Right lobe of liver (tissue), 6 donors: ENCODE measurements at regions not wholly inside any gene's neighbourhood (a gene's known extent, or its start where the extent isn't known, plus 50 kb on each side); places are given as distances from the start of the nearest gene placed in this dataset.

Experiments used
- ATAC-seq, 4 donors: fragments of 200-7000 bp; cut with Tn5 transposase; one replicate each; pipeline ENCODE4 v1.9.1; 2020; ENCODE audit warnings: mild to moderate bottlenecking in 4 of 4, moderate library complexity in 4 of 4
- DNase-seq, 3 donors: peaks; one replicate each; pipeline ENCODE4 v3.0.0-alpha.2; 2020
- H3K27ac ChIP-seq, 3 donors: fragments of 200-600 bp; one replicate each; pipeline ENCODE4 v1.8.0; 2022
- H3K27me3 ChIP-seq, 2 donors: fragments of 200-600 bp; one replicate each; pipeline ENCODE4 v1.8.0; 2022
- H3K36me3 ChIP-seq, 4 donors: fragments of 200-600 bp; sonication (generic) in 1 of 4; one replicate each; pipeline versions ENCODE4 v1.5.1 to v1.8.0; 2017 to 2022; ENCODE audit warnings: control low read depth in 1 of 4
- H3K4me1 ChIP-seq, 4 donors: fragments of 200-600 bp; sonication (generic) in 1 of 4; one replicate each; pipeline versions ENCODE4 v1.5.1 to v1.8.0; 2017 to 2022; ENCODE audit warnings: control low read depth in 1 of 4
- H3K4me3 ChIP-seq, 3 donors: fragments of 200-600 bp; one replicate each; pipeline ENCODE4 v1.8.0; 2022
- H3K9me3 ChIP-seq, 4 donors: fragments of 200-600 bp; sonication (generic) in 1 of 4; one replicate each; pipeline versions ENCODE4 v1.5.1 to v1.8.0; 2017 to 2022; ENCODE audit warnings: control low read depth in 1 of 4
- POLR2A ChIP-seq: fragments of 450-650 bp; IDR thresholded peaks from one replicate; pipeline ENCODE4 v1.6.1; 2017; ENCODE audit warnings: antibody characterized with exemption, mild to moderate bottlenecking
- WGBS: methylation state at CpG from one replicate; pipeline ENCODE4 v1.1.6; 2018; ENCODE audit warnings: low coverage, low lambda C conversion rate; ENCODE audit not compliant: insufficient coverage; ENCODE audit errors: missing lambda C conversion rate; 5-methylcytosine and 5-hydroxymethylcytosine counted together
- intact Hi-C, 2 donors: fragments of 100-400 bp; cut with DNase I; formaldehyde crosslinking; loops; one replicate each; pipeline versions ENCODE4 v1.11.2 to v1.14.1; 2022
- TF ChIP-seq, protein P1 (sequence below), 4 donors: fragments of 200-600 bp in 3 of 4; fragments of 450-650 bp in 1 of 4; IDR thresholded peaks; one replicate each; pipeline versions ENCODE4 v1.5.1 to v1.8.0; 2016 to 2022; ENCODE audit warnings: antibody characterized with exemption in 4 of 4, mild to moderate bottlenecking in 2 of 4
- donor health status: DM: no; HTN: yes; CAD: no.
- donor health status: DM: no; HTN: no; CAD: no.
- donor health status: DM: no; HTN: no; CAD: no.
- donor health status: DM: no; HTN: yes; CAD: no.
- donor health status: DM: no; HTN: yes; CAD: no.

GRCh38 chr2:120851116-120851773, 115.6 kb downstream of the GLI2 start:
- H3K27ac ChIP-seq: no peak overlapping the region
- ATAC-seq (no peak), DNase-seq (peak in 1 of 3 donors; percentile 31)
- no peak overlapping the region for H3K4me3 ChIP-seq
- WGBS: no CpG with 5 or more reads among the region's 3 CpGs
- no peaks in the 10 kb centered on the region for H3K4me1 ChIP-seq
- no peak for TF ChIP-seq POLR2A
- TF ChIP-seq, protein P1, sequence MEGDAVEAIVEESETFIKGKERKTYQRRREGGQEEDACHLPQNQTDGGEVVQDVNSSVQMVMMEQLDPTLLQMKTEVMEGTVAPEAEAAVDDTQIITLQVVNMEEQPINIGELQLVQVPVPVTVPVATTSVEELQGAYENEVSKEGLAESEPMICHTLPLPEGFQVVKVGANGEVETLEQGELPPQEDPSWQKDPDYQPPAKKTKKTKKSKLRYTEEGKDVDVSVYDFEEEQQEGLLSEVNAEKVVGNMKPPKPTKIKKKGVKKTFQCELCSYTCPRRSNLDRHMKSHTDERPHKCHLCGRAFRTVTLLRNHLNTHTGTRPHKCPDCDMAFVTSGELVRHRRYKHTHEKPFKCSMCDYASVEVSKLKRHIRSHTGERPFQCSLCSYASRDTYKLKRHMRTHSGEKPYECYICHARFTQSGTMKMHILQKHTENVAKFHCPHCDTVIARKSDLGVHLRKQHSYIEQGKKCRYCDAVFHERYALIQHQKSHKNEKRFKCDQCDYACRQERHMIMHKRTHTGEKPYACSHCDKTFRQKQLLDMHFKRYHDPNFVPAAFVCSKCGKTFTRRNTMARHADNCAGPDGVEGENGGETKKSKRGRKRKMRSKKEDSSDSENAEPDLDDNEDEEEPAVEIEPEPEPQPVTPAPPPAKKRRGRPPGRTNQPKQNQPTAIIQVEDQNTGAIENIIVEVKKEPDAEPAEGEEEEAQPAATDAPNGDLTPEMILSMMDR (IDR thresholded peaks at IDR 0.05): no peak
- H3K36me3 ChIP-seq: no peaks in the 10 kb centered on the region
- H3K27me3 ChIP-seq: no peaks in the 10 kb centered on the region
- intact Hi-C loops: no loop called here
- no peaks in the 10 kb centered on the region for H3K9me3 ChIP-seq

- no peak for TF ChIP-seq POLR2A
- TF ChIP-seq, protein P1 (IDR thresholded peaks at IDR 0.05): no peak
- no peaks in the 10 kb centered on the region for H3K27me3 ChIP-seq
- intact Hi-C loops: no loop called here
- H3K4me1 ChIP-seq: no peaks in the 10 kb centered on the region
- no peaks in the 10 kb centered on the region for H3K36me3 ChIP-seq
- ATAC-seq (no peak), DNase-seq (peak in 1 of 3 donors; percentile 36)
- no peaks in the 10 kb centered on the region for H3K9me3 ChIP-seq
- no peak overlapping the region for H3K27ac ChIP-seq
- WGBS: 33% methylated on average over 1 of the region's 12 CpGs
- no peak overlapping the region for H3K4me3 ChIP-seq
Observed at GRCh38 chr2:120852200-120852815, 116.6 kb downstream of the GLI2 start.

DNA sequence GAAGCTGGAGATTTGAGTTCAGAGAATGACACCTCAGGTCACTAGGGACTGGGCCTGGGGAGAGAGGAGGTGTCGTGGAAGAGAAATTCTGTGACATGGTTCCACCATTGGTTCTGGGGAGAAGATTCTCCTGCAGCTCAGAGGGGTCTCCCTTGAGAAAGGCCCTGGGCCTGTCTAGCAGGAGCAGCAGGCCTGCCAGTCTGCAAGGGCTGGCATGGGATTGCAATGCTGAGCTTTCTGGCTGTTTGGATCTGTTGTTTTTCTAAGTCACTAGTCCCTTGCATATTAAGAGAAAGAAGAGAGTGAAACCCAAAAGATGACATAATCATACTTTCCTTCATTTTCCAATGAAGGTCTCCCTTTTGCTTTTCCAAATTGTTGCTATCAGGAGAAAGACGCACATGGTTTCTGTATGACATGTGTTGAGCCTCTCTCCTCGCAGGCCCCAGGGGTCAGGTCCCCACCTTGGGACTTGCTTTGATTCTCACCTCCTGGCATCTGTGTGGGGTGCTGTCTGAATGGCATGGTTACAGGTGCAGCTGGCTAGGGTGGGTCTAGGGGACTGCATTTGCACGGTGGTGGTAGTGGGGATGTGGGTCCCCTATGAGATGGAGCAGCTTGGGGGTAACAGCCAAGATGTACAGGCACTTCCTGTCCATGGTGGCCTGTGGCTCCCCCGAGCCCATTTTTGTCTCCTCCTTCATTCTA, 117.8 kb downstream of the GLI2 start:
- H3K4me3 ChIP-seq: no peak overlapping the region
- H3K36me3 ChIP-seq: no peaks in the 10 kb centered on the region
- H3K9me3 ChIP-seq: no peaks in the 10 kb centered on the region
- H3K27me3 ChIP-seq: no peaks in the 10 kb centered on the region
- H3K4me1 ChIP-seq: no peaks in the 10 kb centered on the region
- 65% methylated on average over 5 of the region's 5 CpGs for WGBS
- no peak overlapping the region for H3K27ac ChIP-seq
- TF ChIP-seq, protein P1 (IDR thresholded peaks at IDR 0.05): no peak
- TF ChIP-seq POLR2A: no peak
- intact Hi-C loops: no loop called here
- DNase-seq (no peak), ATAC-seq (no peak)

DNA sequence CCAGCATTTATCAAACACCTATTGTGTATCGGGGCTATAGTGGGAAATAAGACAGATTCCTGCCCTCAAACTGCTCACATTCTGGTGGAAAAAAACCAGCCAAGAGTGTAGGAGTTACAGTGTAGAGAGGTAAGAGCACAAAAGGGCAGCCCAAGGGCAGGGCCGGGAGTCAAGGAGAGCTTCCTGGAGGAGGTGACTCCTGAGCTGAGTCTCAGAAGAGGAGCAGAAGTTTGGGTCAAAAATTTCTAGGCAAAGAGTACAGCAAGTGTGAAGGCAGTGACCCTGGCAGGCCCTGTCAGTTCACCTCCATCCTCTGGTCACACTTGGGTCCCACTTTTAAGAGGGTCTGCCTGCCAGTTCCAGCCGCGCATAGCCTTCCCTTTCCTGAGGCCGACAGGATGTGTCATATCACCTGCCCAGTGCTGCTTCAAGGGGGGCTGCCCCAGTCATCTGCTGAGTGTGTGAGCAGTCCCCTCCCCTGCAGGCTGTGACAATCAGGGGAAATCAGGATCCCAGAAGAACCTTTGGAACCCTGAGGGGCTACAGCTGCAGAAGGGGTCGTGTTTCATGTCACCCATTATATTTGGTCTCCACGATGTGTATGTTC, 118.4 kb downstream of the GLI2 start:
- H3K27ac ChIP-seq: no peak overlapping the region
- H3K9me3 ChIP-seq: no peaks in the 10 kb centered on the region
- no peak for TF ChIP-seq POLR2A
- no peak for ATAC-seq
- intact Hi-C loops: no loop called here
- no peak overlapping the region for H3K4me3 ChIP-seq
- H3K4me1 ChIP-seq: no peaks in the 10 kb centered on the region
- WGBS: 30% methylated on average over 4 of the region's 7 CpGs
- no peaks in the 10 kb centered on the region for H3K36me3 ChIP-seq
- DNase-seq: no peak
- no peaks in the 10 kb centered on the region for H3K27me3 ChIP-seq
